Stimulated activated CD4-positive, alpha-beta T cell treated with anti-CD3 and anti-CD28 coated beads, Interleukin-12 subunit alpha, Interleukin-12 subunit beta, amount 100 ng/mL, for 24 hours (primary cell): ENCODE measurements at regions not wholly inside any gene's neighbourhood (a gene's known extent, or its start where the extent isn't known, plus 50 kb on each side); places are given as distances from the start of the nearest gene placed in this dataset.

Source experiments
- DNase-seq, 2 experiments: peaks; one replicate each; pipeline ENCODE4 v3.0.0-alpha.2; 2020; ENCODE audit warnings: low read depth in 2 of 2

DNA sequence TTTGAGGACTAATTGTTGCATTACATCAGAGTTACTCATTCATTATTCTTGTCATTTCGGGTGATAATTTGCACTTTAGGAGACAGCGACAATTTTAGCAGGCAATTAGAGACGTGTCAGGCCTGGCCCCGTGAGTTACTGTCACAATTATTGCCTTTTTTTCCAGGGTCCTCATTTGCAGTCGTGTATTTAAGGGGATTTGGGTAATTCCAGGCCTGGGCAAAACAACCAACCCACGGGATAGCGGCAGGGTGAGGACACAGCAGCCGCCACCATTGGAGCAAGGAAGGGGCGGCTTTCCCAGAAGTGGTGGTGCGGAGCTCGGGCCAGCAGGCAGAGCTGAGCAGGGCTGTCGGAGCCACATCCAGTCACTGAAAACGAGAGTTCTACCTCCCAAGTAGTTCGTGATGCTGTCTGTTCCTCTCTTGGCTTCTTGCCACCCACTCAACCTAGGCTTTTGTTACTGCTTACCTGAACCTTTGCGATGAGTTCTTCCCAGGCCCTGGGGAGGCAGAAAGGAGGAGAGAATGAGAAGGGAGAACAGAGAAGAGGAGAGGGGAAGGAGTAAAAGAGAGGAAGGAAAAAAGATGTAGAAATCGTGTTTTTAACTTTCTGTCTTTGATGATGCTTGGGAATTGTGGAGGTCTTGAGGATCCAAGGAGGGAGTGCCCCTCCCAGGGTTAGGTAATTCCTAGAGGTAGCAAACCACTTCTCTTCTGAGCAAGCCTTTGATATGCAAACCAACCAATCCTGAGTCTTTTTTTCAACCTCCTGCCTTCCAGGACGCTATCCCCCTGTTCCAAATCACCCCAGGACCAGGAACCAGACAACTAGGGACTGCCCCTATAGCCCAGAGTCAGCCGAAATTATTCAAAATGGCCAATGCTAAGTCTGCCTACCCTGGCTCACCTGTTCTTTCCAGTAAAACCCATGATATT lies 236.1 kb downstream of the MIAT start:
- DNase-seq: no peak

DNA sequence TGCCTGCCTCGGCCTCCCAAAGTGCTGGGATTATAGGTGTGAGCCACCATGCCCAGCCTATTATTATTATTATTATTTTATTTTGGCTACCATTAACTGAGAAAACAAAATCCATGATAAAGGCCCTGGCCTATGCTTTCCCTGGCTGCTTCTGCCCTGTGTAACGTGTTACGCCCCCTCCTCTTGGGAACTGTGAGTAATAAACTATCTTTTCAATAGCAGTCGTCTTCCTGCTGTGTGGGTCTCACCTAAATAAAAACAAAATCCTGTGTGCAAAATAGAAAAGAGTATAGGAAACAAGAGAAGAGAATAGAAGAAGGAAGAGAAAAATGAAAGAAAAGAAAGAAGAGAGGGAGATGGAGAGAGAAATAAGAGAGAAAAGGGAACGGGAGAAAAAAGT lies 237.0 kb downstream of the MIAT start:
- DNase-seq: no peak

DNA sequence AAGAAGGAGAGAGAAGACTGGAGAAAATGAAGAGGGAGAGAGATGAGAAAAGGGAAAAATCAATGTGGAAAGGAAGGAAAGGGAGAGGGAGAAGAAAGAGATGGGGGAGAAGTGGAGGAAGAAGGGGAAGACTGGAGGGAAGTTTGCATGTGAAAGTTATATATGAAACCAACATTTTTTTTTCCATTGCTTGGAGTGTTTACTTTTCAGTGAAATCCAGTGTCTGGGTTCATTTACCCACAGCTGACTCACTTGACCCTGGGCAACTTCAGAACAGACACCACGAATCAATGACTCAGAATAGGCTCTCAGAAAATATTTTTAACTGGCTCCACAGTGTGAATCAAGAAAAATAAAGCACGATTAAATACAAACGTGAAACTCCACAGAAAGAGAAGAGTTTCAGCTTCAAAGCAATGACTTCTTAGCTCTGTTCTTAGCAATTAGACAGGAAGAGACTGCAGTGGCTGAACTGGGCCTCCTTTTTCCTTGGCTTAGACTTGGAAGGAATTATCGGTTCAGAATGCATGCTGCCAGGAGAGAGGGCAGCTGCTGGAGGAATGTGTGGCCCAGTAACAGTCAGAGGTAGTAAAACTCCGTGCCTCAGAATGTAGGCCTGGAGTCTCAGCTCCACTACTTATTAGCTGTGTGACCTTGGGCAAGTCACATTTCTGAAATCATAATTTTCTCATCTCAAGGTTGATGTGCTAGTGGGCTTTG lies 237.5 kb downstream of the MIAT start:
- no peak for DNase-seq

DNA sequence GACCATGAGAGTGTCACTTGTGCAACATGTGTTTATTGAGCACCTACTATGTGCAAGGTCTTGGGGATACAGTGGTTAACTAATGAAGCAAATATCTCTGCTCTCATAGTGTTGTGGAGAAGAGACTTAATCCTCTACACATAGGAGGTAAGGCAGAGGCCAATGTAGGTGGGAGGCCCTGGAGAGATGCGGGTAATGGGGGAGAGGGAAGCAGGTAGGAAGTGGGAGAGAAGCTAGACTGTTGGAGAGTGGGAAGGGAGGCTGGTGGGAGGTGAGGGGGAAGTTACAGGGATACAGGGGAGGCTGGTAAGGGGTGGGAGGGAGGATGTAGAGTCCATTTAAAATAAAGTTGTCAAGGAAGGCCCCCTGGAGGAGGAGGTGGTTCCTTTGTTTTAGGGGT lies 240.0 kb downstream of the MIAT start:
- no peak for DNase-seq

DNA sequence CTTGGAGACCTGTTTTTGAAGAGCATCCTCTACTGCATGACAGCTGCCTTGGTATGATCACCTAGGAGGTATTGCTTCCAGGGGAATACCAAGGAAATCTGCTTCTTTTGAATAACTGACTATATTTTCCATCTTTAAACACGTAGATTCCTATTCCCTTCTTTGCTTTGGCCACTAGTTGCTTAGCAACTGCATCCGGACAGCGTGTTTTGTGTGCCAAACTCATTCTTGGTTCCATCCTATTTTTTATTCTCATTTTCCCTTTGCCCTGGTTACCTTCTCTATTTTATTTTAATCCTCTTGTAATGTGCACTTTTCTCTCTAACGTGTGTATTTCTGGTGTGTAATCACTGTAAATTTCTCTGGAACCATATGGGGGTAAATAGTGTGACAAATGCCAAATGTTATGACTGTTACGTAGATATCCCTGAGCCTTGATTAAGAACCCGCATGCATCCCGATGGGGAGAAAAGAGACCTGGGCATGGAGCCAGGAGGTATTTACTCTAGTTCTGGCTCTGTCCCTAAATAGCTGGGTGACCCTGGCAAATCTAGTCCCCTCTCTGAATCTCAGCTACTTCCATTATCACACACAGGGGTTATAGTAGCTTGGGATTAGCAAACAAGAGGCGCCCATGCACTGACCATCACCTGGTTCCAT lies 241.7 kb downstream of the MIAT start:
- no peak for DNase-seq

DNA sequence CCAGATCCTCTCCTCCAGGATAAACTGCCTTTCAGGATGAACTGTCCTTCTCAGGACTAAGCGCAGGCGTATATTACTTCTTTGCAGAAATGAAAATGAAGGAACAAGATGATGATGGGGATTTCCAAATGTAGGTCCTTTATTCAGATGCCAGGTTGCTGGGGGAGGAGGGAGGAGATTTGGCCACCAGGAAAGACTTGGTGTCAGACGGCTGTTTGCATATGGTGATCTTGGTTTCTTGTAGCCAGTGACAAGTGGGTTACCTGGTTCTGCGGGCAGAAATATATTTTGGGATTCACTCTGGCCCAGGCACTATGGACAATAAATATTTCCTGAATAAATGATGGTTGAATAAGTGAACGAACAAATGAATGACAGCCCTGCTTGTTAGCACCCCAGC lies 243.4 kb downstream of the MIAT start:
- DNase-seq: no peak

DNA sequence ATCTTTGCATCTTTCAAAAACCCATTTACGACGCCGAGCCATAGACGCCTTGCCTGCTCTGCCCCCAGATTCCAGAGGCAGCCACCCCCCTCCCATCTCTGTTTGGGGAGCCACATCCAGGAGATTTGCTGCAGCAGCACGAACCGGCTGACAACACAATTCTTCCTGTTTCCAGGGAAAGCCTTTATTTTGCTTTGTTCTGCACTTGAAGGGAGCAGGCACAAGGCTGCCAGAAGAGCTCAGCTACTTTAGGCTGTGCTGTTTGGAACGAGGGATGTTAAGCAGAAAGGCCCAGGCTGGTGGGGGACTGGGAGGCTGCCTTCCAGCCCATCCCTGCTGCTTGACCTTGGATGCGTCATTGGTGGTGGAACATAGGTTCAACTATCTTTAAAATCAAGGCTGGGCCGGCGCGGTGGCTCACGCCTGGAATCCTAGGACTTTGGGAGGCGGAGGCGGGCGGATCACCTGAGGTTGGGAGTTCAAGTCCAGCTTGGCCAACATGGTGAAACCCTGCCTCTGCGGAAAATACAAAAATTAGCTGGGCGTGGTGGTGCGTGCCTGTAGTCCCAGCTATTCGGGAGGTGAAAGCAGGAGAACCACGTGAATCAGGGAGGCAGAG lies 243.9 kb downstream of the MIAT start:
- DNase-seq: no peak

DNA sequence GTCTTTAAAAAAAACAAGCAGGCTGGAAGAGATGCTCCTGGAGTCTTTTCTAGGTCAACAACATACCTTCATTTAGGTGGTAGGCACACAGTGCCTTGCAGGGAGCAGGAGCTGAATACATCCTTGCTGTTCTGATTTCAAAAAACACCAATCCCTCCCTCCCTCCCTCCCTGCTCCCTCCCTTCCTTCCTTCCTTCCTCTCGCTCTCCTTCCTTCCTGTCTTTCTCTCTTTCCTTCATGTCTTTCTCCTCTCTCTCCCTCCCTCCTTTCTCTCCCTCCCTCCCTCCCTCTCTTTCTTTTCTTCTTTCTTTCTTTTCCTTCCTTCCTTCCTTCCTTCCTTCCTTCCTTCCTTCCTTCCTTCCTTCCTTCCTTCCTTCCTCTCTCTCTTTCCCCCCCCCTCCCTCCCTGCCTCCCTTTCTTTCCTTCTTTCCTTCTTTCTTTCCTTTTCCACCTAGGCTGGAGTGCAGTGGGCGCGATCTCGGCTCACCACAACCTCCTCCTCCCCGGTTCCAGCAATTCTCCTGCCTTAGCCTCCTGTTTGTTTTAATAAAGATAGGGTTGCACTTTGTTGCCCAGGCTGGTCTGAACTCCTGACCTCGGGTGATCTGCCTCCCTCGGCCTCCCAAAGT lies 245.1 kb downstream of the MIAT start:
- DNase-seq: no peak

DNA sequence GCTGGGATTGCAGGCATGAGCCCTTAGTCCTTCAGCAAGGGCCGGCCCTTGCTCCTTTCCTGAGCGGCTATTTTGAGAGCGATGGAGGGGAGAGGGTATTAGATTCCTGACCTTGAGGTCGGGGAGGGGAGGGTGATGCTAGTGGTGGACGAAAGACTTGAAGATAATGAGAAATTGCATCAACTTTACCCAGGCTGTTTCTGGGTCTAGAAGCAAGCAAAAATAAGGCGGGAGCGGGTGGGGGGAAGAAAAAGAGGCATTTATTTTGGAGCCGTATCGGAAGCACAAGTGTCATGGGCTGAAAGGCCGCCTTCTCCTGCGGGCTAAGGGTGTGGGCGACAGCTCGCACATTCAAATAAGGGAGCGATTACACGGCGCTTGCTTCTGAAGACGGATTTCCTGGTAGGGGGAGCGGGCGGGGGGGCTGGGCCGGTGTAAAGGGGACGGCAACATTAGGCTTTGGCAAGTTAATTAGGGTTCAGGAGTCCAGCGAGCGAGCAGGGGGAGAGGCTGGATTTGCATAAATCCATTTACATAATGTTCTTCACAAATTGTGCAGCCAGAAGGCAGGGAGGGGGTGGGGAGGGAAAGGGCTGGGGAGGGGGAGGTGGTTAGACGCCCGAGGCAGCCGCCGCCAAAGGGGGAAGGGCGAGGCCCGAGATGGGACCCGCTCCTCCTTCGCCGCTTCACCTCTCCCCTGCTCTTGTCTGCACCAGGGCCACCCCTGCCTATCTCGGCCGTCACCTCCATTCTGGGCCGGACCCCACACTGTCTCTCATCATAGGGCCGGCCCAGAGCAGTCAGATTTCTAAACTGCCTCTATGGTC lies 245.9 kb downstream of the MIAT start:
- no peak for DNase-seq

DNA sequence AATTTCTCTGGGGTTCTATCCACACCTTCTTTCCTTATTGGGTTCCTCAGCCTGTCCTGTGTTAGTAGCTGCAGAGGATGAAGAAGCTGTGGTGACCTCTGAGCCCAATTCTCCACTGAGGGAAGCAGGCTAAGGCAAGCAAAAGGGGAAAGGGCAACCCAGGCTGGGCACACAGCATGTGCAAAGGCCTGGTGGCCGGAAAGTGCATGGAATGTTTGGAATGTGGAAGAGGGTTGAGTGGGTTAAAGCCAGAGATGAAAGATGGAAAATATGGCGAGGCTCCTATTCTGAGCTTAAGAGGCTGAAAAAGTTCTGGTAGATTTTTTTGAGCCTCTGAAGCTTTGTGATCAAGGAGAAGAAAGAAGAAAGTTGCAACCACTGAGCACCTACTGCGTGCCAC lies 247.1 kb downstream of the MIAT start:
- no peak for DNase-seq

DNA sequence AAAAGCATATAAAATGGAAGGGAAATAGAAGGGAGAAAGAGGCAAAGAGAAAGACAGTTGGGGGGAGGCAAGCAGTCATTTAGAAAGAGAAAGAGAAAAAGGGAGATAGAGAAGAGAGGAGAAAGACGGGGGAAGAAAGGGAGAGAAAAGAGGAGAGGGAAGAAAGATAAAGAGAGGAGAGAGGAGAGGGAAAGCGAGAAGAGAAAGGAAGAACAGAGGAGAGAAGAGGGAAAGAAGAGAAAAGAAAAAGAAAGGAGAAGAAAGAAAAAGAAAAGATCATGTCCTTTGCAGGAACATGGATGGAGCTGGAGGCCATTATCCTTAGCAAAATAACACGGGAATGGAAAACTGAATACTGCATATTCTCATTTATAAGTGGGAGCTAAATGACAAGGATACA lies 247.7 kb downstream of the MIAT start:
- DNase-seq: no peak

DNA sequence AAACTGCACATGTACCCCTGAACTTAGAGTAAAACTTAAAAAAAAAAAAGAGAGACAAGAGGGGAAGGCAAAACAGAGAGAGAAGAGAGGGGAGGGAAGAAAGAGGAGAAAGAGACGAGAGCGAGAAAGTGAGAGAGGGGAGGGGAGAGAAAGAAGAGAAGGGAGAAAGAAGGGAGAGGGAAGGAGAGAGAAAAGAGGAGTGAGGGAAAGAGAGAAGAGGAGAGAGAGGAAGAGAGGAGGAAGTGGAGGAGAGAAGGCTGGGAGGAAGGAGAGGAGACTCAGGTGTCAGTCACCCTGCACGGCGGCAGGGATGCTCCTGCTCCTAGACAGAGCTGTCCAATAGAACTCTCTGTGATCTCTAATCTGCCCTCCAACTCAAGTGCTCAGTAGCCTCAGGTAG lies 248.3 kb downstream of the MIAT start:
- no peak for DNase-seq

DNA sequence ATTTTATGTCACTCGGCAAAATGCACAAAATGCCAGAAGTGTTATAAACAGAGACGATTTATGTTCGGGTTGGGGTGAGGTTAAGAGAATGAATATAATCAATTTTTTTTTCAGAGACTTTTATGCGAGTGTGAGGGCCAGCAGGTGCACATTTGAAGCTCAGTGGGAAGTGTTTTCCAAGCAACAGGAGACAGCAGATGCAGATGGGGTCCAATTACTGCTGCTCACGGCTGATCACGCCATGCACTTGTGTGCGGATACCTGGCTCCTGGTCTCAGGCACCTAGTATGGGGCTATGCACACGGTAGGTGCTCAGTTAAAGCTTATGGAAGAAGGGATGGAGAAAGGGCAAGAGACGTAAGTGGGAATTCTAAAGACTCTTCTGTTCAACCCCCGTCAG lies 249.1 kb downstream of the MIAT start:
- no peak for DNase-seq

DNA sequence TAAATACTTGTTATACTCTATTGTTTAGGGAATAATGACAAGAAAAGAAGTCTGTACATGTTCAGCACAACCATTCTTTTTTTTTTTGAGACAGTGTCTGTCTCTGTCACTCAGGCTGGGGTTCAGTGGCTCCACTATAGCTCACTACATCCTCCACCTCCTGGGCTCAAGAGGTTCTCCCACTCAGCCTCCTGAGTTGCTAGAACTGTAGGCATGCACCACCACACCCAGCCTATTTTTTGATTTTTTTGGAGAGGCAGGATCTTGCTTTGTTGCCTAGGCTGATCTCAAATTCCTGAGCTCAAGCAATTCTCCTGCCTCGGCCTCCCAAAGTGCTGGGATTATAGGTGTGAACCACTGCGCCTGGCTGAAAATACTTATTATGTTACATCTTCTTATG lies 250.0 kb downstream of the MIAT start:
- no peak for DNase-seq

DNA sequence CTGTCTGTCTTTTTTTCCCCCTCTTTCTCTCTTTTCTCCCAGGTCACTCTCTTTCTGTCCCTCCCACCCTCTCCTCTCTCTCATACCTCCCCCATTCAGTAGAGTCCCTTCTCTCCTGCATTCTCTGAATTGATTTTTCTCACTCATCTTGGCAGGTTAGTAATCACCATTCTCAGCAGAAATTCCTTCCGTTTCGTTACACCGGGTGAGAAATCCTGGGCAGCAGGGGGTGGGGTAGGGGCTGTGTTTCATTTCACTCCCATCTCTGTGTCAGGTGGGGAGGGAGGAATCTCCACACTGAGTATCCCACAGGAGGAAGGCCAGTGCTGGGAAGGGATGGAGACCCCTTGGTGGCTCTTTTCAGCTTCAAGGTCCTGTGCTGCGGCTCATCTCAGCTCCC lies 253.5 kb downstream of the MIAT start:
- no peak for DNase-seq

DNA sequence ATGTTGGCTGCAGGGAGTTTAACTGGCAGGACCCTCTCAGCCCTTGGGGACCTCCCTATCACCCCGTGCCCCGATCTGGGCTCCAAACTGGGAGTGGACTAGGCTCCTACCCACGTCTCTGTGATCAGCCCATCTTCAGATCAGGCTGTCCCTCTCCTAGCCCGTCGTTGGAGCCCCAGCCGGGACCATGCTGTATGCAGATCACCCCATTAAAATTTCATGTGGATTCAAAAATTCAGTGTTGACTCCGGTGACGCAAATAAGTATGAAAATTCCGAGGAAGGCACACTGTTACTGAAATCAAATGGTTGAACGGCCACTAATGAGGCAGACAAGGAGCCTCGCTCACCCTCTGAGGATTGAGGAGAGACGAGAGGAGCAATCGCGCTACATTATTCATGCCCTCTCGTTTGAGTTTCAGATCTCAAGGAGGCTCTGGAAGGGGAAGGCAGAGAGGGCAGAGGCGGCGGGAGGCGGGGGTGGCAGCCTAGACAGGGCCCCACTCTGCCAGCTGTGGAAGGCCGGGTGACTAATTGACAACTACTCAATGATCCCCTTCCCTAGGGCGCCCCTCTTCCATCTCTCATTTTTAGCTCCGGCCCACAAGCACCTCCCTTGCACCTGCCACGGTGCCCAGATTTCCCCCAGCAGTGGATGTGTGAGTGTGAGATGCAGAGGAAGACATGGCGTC lies 255.4 kb downstream of the MIAT start:
- no peak for DNase-seq

DNA sequence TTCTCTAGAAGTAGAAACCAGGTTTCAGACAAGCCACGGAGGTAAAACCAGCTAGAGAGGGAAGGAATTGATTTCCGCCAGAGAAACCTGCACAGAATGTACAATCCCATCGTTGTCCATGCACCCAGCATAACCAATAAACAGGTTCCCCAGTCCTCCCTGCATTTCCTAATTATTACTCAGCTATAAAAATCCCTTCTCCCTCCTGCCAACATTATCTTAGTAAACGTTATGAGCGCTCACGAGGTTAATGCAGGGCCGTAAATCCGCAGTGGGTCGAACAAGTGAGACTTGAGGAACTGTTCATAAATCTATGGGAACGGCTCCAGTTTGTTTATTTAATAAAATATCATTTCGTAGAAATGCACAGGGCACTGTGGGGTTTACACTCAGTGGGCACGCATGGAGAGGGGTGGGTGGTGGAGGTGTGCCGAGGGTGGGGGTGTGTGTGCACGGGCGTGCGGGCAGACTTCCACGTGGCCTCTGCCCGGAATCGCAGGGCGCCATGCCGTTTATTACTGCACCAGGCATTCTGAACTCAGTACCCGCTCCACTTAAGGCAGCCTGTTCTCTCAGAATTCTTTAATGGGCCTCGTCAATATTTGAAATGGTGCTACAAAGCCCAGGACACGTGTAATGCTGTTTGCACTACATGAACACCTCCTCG lies 257.3 kb downstream of the MIAT start:
- no peak for DNase-seq

DNA sequence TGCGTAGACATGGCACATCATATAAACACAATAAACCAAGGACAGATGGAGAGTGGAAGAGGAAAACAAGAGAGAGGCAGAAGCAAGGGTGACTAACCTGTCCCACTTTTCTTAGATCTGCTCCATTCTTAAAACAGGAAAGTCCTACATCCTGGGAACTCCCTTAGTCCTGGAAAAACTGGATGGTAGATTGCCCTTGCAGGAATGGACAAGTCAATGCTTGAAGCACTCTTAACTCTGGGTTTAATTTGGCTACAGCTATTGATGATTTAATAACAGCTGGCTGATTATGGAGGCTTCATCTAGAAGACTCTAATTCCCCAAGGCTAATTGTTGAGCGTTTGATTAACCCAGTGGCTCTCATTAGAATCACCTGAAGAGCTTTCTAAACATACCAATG lies 258.8 kb downstream of the MIAT start:
- no peak for DNase-seq

DNA sequence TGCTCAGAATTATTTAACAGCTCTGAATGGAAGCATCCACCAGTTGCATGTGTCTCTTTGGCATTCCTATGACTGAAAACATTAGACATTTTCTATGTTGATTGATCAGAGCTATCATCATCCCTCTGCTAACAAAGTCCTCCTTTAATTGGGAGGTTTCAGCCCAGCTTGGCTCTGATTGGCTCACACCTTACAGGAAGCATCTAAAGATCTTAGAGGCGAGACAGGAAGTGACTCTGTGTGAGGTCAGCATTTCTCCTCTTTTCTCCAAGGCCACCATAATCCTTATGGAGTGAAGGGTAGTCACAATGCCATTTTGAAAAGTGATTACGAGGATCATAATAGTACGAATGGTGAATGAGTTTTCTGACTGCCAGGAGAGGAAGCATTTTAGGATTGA lies 260.8 kb downstream of the MIAT start:
- no peak for DNase-seq

DNA sequence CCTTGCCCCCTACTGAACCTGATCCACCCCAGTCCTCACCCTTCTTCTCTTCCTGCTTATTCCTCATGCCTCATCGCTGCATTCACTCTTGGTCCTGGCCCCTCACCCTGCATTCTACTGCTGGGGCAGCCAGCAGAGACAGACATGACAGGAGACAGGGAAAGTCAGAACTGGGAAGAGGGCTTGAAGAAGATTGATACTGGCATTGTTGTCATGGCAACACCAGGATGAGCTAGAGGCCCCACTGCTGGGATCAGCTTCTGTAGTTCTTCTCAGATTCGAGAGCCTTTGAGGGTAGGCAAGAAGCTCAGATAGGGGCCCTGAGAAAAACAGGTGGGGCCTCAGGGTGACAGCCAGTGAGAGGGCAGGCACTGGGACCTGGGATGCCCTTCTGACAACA lies 264.3 kb downstream of the MIAT start:
- DNase-seq: no peak
